CD8-positive, alpha-beta memory T cell (primary cell): ENCODE measurements at regions not wholly inside any gene's neighbourhood (a gene's known extent, or its start where the extent isn't known, plus 50 kb on each side); places are given as distances from the start of the nearest gene placed in this dataset.
"Not testable (repeated sequence)": the region's sequence is repeated elsewhere in the genome, so short reads cannot be mapped to it uniquely, and the experiment has no call there.

Source experiments
- CTCF ChIA-PET: fragments of 350-600 bp; sonication (Branson Sonifier 250); formaldehyde crosslinking; loops from one replicate; lab custom pipeline; 2021; ENCODE audit warnings: antibody characterized with exemption; lab: Charles Lee
- POLR2A ChIA-PET: fragments of 350-600 bp; sonication (Branson Sonifier 250); formaldehyde crosslinking; loops from one replicate; lab custom pipeline; 2021; ENCODE audit warnings: antibody characterized with exemption; lab: Charles Lee
- DNase-seq, 5 donors: peaks; one replicate each; pipeline versions ENCODE4 v3.0.0 to v3.0.0-alpha.2; 2020 to 2022; ENCODE audit warnings: mixed read lengths in 1 of 5
- H3K27ac ChIP-seq: one replicate; pipeline ENCODE4 v1.7.0; 2013; ENCODE audit warnings: low read depth, mild to moderate bottlenecking, low read length, moderate library complexity
- H3K27me3 ChIP-seq: 2 replicates; pipeline ENCODE4 v1.7.0; 2013; ENCODE audit warnings: low read length, mild to moderate bottlenecking; ENCODE audit not compliant: insufficient read depth, poor library complexity, severe bottlenecking
- H3K36me3 ChIP-seq: 2 replicates; pipeline ENCODE4 v1.7.0; 2013; ENCODE audit warnings: mild to moderate bottlenecking, low read length, moderate library complexity; ENCODE audit not compliant: insufficient read depth
- H3K4me1 ChIP-seq: 2 replicates; pipeline ENCODE4 v1.7.0; 2013; ENCODE audit warnings: mild to moderate bottlenecking, low read length, moderate library complexity; ENCODE audit not compliant: insufficient read depth
- H3K4me3 ChIP-seq: 2 replicates; pipeline ENCODE4 v1.7.0; 2013; ENCODE audit warnings: mild to moderate bottlenecking, low read length
- H3K9me3 ChIP-seq: 2 replicates; pipeline ENCODE4 v1.7.0; 2013; ENCODE audit warnings: mild to moderate bottlenecking, low read length
- H3K27ac Mint-ChIP-seq, 8 donors: one replicate each; pipeline ENCODE4 v1.8.0; 2020 to 2021; ENCODE audit warnings: mixed read lengths in 8 of 8, mild to moderate bottlenecking in 6 of 8, inconsistent platforms in 3 of 8, moderate library complexity in 3 of 8
- H3K27me3 Mint-ChIP-seq, 2 donors: one replicate each; pipeline ENCODE4 v1.8.0; 2020 to 2021; ENCODE audit warnings: mixed read lengths in 2 of 2, mild to moderate bottlenecking in 1 of 2, moderate library complexity in 1 of 2
- H3K36me3 Mint-ChIP-seq, 3 donors: one replicate each; pipeline ENCODE4 v1.8.0; 2020 to 2021; ENCODE audit warnings: mixed read lengths in 3 of 3, inconsistent platforms in 1 of 3, mild to moderate bottlenecking in 1 of 3
- H3K4me1 Mint-ChIP-seq, 3 donors: one replicate each; pipeline ENCODE4 v1.8.0; 2020 to 2021; ENCODE audit warnings: mixed read lengths in 3 of 3, inconsistent platforms in 1 of 3, mild to moderate bottlenecking in 1 of 3
- H3K4me3 Mint-ChIP-seq, 7 donors: one replicate each; pipeline ENCODE4 v1.8.0; 2020 to 2021; ENCODE audit warnings: mixed read lengths in 7 of 7, mild to moderate bottlenecking in 6 of 7, moderate library complexity in 4 of 7, inconsistent platforms in 2 of 7
- H3K9me3 Mint-ChIP-seq, 5 donors: one replicate each; pipeline ENCODE4 v1.8.0; 2020 to 2022; ENCODE audit warnings: mixed read lengths in 5 of 5, mild to moderate bottlenecking in 3 of 5, moderate library complexity in 2 of 5, inconsistent platforms in 1 of 5

DNA sequence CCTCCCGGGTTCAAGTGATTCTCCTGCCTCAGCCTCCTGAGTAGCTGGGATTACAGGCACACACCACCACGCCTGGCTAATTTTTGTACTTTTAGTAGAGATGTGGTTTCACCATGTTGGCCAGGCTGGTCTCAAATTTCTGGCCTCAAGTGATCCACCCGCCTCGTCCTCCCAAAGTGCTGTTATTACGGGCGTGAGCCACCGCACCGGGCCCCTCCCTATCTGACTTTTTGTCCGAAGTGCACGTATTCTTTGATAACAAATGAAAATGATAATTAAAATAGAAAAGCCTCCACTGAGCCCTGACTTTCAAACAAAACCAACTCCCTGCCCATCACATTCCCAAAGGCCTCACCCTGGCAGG is 278.6 kb downstream of the TTC6 start:
- DNase-seq, H3K4me3 Mint-ChIP-seq, H3K27ac ChIP-seq, H3K27ac Mint-ChIP-seq, H3K36me3 ChIP-seq, H3K27me3 ChIP-seq, H3K9me3 Mint-ChIP-seq, H3K4me3 ChIP-seq, H3K36me3 Mint-ChIP-seq, POLR2A ChIA-PET, H3K9me3 ChIP-seq, H3K4me1 ChIP-seq, H3K27me3 Mint-ChIP-seq, H3K4me1 Mint-ChIP-seq: not testable (repeated sequence)
- CTCF ChIA-PET = interaction anchor here (0.7 to 1.3 kb wide), 2 partner anchors 14 to 18 kb away, joined by 3 to 5 read pairs; no protein-coding TSS in a partner anchor

DNA sequence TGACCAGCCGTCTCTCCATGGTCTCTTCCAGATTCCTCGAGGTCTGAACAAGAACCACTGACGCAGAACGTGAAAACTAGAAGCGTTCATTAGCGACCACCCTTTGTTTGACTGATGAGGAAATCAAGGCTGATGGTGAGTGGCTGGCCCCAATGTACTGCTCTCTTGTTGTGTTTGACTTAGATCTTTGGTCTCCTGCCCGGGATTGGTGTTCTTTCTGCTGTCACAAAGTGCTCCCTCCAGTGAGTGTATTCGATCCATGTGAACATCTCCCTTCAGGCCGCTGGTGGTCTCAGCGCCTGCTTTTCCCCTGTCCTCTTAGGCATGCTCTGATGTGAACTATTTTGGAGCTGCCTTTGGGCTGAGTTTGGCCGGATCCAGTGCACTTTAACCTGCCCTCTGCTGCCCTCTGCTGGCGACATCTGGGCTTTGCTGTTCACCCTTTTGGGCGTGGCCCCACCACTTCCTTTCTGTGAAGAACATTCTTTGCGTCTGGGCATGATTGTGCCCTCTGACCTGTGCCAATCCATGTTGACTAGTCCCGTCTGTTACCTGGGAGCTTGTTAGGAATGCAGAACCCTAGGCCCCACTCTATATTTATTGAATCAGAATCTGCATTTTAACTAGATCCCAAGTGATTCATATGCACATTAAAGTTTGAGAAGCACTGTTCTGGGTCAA is 279.1 kb downstream of the TTC6 start:
- H3K27ac ChIP-seq = no peak overlapping the region
- Mint-ChIP-seq H3K9me3 (peaks cover 0 to 1% (median 0%) of the 10 kb centered on the region in 5 donors), H3K27ac (peak overlapping the region in 2 of 8 donors; percentile 3 to 72), H3K4me1 (peaks cover 6 to 7% (median 7%) of the 10 kb centered on the region in 3 donors), H3K4me3 (no peak overlapping the region), H3K27me3 (peaks cover 0 to 6% of the 10 kb centered on the region in 2 donors), H3K36me3 (no peaks in the 10 kb centered on the region)
- ChIA-PET CTCF (interaction anchor here (0.7 to 1.3 kb wide), 2 partner anchors 13 to 18 kb away, joined by 3 to 5 read pairs; no protein-coding TSS in a partner anchor), POLR2A (no interaction called here)
- no peak overlapping the region for H3K4me3 ChIP-seq
- peak; percentile 38 to 73 (median 56) for DNase-seq
- H3K27me3 ChIP-seq = no peaks in the 10 kb centered on the region
- no peaks in the 10 kb centered on the region for H3K4me1 ChIP-seq
- no peaks in the 10 kb centered on the region for H3K9me3 ChIP-seq
- no peaks in the 10 kb centered on the region for H3K36me3 ChIP-seq

DNA sequence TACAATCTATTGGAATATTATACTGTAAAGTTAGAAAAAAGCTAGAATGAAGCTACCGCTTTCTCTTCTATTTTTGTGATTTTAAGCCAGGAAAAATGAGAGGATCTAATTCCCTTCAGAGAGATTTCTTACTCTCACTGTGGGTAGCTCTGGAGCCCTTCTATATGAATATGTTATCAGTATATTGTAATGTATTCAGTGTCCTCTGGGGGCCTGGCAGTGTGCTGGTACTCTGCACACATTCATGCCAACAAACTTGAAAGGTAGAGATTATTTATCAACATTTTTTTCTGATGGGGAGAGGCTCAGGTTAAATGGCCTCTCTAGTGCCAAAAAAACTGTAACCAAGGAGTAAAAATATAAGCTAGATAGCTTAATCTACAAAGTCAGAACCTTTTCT is 292.8 kb downstream of the TTC6 start:
- Histone ChIP-seq H3K27ac (no peak overlapping the region), H3K4me1 (no peaks in the 10 kb centered on the region), H3K9me3 (no peaks in the 10 kb centered on the region), H3K36me3 (no peaks in the 10 kb centered on the region), H3K4me3 (no peak overlapping the region), H3K27me3 (no peaks in the 10 kb centered on the region)
- CTCF ChIA-PET = interaction anchor here (1.2 kb wide), 1 partner anchor 13 kb away, joined by 5 read pairs; no protein-coding TSS in a partner anchor
- POLR2A ChIA-PET = no interaction called here
- no peak for DNase-seq
- peaks cover 0 to 1% (median 0%) of the 10 kb centered on the region in 5 donors for H3K9me3 Mint-ChIP-seq
- no peak overlapping the region for H3K27ac Mint-ChIP-seq
- H3K4me1 Mint-ChIP-seq = no peaks in the 10 kb centered on the region
- H3K27me3 Mint-ChIP-seq = peaks cover 0 to 16% of the 10 kb centered on the region in 2 donors
- no peak overlapping the region for H3K4me3 Mint-ChIP-seq
- H3K36me3 Mint-ChIP-seq = no peaks in the 10 kb centered on the region

DNA sequence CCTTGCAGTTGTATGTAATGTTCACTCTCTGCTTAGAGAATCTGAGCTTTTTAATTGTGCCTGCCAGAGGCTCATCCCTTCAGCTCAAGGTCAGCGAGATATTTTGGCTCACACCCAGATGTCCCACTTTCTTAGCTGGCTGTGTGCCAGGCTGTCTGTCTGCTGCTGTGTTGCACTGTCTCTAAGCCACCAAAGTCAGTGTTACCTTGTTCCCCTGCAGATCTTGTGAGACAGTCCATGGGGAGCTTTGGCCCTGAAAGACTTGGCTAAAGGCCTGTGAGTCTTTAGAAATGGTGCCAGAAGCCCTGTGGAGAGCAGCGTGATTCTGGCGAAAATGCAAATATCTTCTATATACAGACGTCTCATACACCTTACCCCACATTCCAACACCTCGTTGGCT is 293.7 kb downstream of the TTC6 start:
- no peaks in the 10 kb centered on the region for H3K36me3 Mint-ChIP-seq
- CTCF ChIA-PET = no interaction called here

DNA sequence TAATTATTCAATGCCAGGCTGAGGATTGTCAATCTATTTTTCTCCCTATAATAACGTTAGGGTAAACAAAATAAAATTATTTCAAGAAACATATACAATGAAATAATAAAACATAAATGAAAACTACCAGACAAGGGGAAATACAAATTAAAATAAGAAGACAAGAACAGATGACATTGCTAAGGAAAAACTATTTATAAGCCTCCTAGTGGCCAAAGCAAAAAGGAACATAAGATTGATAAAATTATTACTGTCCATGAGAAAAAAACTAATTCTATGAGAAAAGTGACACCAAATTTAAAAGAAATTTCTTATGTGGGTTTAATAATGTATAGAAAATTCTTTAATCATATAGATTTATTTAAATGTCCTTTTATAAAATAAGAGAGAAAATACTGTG is 294.7 kb downstream of the TTC6 start:
- Mint-ChIP-seq H3K27ac (no peak overlapping the region), H3K4me3 (no peak overlapping the region), H3K9me3 (peaks cover 0 to 1% (median 0%) of the 10 kb centered on the region in 5 donors), H3K4me1 (no peaks in the 10 kb centered on the region), H3K27me3 (peaks cover 1 to 16% of the 10 kb centered on the region in 2 donors), H3K36me3 (no peaks in the 10 kb centered on the region)
- POLR2A ChIA-PET = no interaction called here
- Histone ChIP-seq H3K36me3 (no peaks in the 10 kb centered on the region), H3K9me3 (no peaks in the 10 kb centered on the region), H3K4me3 (no peak overlapping the region), H3K4me1 (no peaks in the 10 kb centered on the region), H3K27ac (no peak overlapping the region), H3K27me3 (no peaks in the 10 kb centered on the region)
- CTCF ChIA-PET = no interaction called here
- no peak for DNase-seq

More for the DNA sequence above, 293.7 kb downstream of the TTC6 start:
- H3K9me3 ChIP-seq = no peaks in the 10 kb centered on the region
- H3K4me1 ChIP-seq = no peaks in the 10 kb centered on the region
- POLR2A ChIA-PET = no interaction called here
- no peaks in the 10 kb centered on the region for H3K36me3 ChIP-seq
- H3K27me3 ChIP-seq = no peaks in the 10 kb centered on the region
- H3K27ac ChIP-seq = no peak overlapping the region
- no peak overlapping the region for H3K4me3 Mint-ChIP-seq
- no peak overlapping the region for H3K27ac Mint-ChIP-seq
- H3K9me3 Mint-ChIP-seq = peaks cover 0 to 1% (median 0%) of the 10 kb centered on the region in 5 donors
- no peak overlapping the region for H3K4me3 ChIP-seq
- H3K27me3 Mint-ChIP-seq = peaks cover 0 to 16% of the 10 kb centered on the region in 2 donors
- DNase-seq = no peak
- no peaks in the 10 kb centered on the region for H3K4me1 Mint-ChIP-seq

DNA sequence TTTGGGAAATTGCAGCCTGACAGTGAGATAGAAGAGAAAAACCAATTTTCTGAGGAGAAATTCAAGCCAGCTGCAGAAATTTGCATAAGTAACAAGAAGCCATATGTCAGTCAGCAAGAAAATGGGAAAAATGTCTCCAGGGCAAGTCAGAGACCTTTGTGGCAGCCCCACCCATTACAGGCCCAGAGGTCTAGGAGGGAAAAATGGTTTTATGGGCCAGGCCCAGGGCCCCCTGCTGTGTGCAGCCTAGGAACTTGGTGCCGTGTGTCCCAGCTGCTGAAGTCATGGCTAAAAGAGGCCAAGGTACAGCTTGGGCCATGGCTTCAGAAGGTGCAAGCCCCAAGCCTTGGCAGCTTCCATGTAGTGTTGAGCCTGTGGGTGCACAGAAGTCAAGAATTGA is 296.1 kb downstream of the TTC6 start:
- H3K4me3 Mint-ChIP-seq, H3K4me1 ChIP-seq, H3K27ac ChIP-seq, H3K36me3 Mint-ChIP-seq, CTCF ChIA-PET, POLR2A ChIA-PET, H3K4me1 Mint-ChIP-seq, H3K27ac Mint-ChIP-seq, H3K27me3 ChIP-seq, H3K9me3 Mint-ChIP-seq, DNase-seq, H3K9me3 ChIP-seq, H3K4me3 ChIP-seq, H3K36me3 ChIP-seq: not testable (repeated sequence)
- H3K27me3 Mint-ChIP-seq = peaks cover 2 to 16% of the 10 kb centered on the region in 2 donors

DNA sequence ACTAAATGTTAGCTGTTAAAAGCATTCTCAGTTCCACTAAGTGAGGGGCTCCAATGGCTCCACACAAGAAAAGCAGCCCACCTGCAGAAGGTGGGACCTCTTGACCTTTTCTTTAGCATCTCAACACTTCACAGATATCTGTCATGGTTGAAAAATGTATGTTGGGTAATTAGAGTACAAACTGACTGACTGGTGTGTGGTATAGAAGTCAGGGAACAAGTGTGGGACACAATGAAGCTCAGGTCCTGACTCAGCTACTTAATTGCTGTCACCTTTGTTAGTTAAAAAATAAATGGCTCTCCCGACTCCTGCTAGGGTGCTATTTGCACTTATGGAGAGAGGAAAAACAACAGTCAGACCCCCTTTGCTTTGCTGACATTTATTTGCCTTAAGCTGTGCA is 299.0 kb downstream of the TTC6 start:
- Mint-ChIP-seq H3K36me3 (no peaks in the 10 kb centered on the region), H3K4me1 (no peaks in the 10 kb centered on the region), H3K27me3 (peaks cover 5 to 18% of the 10 kb centered on the region in 2 donors), H3K27ac (no peak overlapping the region), H3K9me3 (no peaks in the 10 kb centered on the region), H3K4me3 (no peak overlapping the region)
- Histone ChIP-seq H3K9me3 (no peaks in the 10 kb centered on the region), H3K36me3 (no peaks in the 10 kb centered on the region), H3K27ac (no peak overlapping the region), H3K4me3 (no peak overlapping the region), H3K27me3 (no peaks in the 10 kb centered on the region), H3K4me1 (no peaks in the 10 kb centered on the region)
- DNase-seq = no peak
- CTCF ChIA-PET = no interaction called here
- POLR2A ChIA-PET = no interaction called here

DNA sequence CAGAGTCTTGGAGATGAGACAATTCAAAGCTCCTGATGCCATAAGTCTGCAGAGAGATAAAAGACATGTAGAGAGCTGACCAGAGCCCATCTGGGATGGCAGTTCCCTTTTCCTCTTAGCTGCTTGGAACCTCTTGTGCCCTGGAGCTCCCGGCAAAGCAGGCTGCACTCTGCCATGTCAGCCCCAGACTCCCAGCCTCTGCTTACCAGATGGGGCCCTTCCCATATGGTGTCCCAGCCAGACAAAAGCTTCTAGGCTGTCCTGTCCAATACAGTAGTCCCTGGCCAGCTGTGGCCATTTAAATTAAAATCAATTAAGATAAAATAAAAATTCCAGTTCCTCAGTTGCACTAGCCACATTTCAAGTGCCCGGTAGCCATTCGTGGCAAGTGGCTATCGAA is 303.9 kb downstream of the TTC6 start:
- no peak for DNase-seq
- Histone ChIP-seq H3K9me3 (no peaks in the 10 kb centered on the region), H3K4me3 (no peak overlapping the region), H3K27me3 (no peaks in the 10 kb centered on the region), H3K27ac (no peak overlapping the region), H3K36me3 (no peaks in the 10 kb centered on the region), H3K4me1 (no peaks in the 10 kb centered on the region)
- Mint-ChIP-seq H3K9me3 (no peaks in the 10 kb centered on the region), H3K27ac (no peak overlapping the region), H3K4me3 (no peak overlapping the region), H3K4me1 (no peaks in the 10 kb centered on the region), H3K36me3 (no peaks in the 10 kb centered on the region), H3K27me3 (peaks cover 8 to 17% of the 10 kb centered on the region in 2 donors)
- CTCF ChIA-PET = no interaction called here
- POLR2A ChIA-PET = no interaction called here
